Fibroblast of lung (primary cell): ENCODE measurements at regions not wholly inside any gene's neighbourhood (a gene's known extent, or its start where the extent isn't known, plus 50 kb on each side); places are given as distances from the start of the nearest gene placed in this dataset.

Experiments
- DNase-seq, 2 donors: peaks; one replicate each; pipeline versions ENCODE4 v3.0.0 to v3.0.0-alpha.2; 2010; ENCODE audit warnings: low read depth in 2 of 2
- H2AFZ ChIP-seq: 2 replicates; pipeline ENCODE4 v1.5.1; 2012; ENCODE audit warnings: low read length, control low read depth, inconsistent platforms
- H3K27ac ChIP-seq: 2 replicates; pipeline ENCODE4 v1.5.1; 2011; ENCODE audit warnings: low read length, control low read depth; ENCODE audit not compliant: insufficient read depth
- H3K27me3 ChIP-seq: 2 replicates; pipeline ENCODE4 v1.5.1; 2011; ENCODE audit warnings: mild to moderate bottlenecking, low read length; ENCODE audit not compliant: control insufficient read depth, insufficient read depth
- H3K36me3 ChIP-seq: 2 replicates; pipeline ENCODE4 v1.5.1; 2011; ENCODE audit warnings: low read length; ENCODE audit not compliant: control insufficient read depth, insufficient read depth
- H3K4me1 ChIP-seq: 2 replicates; pipeline ENCODE4 v1.5.1; 2011; ENCODE audit warnings: low read length; ENCODE audit not compliant: control insufficient read depth, insufficient read depth; ENCODE audit errors: extremely low read depth
- H3K4me2 ChIP-seq: 2 replicates; pipeline ENCODE4 v1.5.1; 2011; ENCODE audit warnings: low read length, control low read depth; ENCODE audit not compliant: insufficient read depth; ENCODE audit errors: extremely low read depth
- H3K4me3 ChIP-seq, 4 experiments: fragments of 200-600 bp in 1 of 4; sonication (generic) in 1 of 4; replicated peaks in 1 of 4; 2 replicates each; pipeline ENCODE4 v1.5.1; 2011 to 2016; ENCODE audit warnings: low read length in 4 of 4, low read depth in 3 of 4, mild to moderate bottlenecking in 3 of 4, control low read depth in 2 of 4, inconsistent platforms in 1 of 4, mixed read lengths in 1 of 4; ENCODE audit not compliant: insufficient read depth in 1 of 4; ENCODE audit errors: control extremely low read depth in 1 of 4
- H3K79me2 ChIP-seq: 2 replicates; pipeline ENCODE4 v1.5.1; 2012; ENCODE audit warnings: mild to moderate bottlenecking, low read length, inconsistent platforms; ENCODE audit not compliant: control insufficient read depth, insufficient read depth
- H3K9ac ChIP-seq: 2 replicates; pipeline ENCODE4 v1.5.1; 2011; ENCODE audit warnings: mild to moderate bottlenecking, low read length, control low read depth; ENCODE audit not compliant: insufficient read depth
- H3K9me3 ChIP-seq: 2 replicates; pipeline ENCODE4 v1.5.1; 2012; ENCODE audit warnings: low read depth, low read length; ENCODE audit not compliant: control insufficient read depth, insufficient read depth
- H4K20me1 ChIP-seq: 2 replicates; pipeline ENCODE4 v1.5.1; 2011; ENCODE audit warnings: low read length; ENCODE audit not compliant: control insufficient read depth, insufficient read depth; ENCODE audit errors: extremely low read depth
- CTCF ChIP-seq, 2 donors: IDR thresholded peaks in 1 of 2; conservative IDR thresholded peaks in 1 of 2; 1 replicate in 1 of 2; 2 replicates in 1 of 2; pipeline ENCODE4 v1.5.1; 2011 to 2012; ENCODE audit warnings: low read length in 2 of 2, control low read depth in 1 of 2, inconsistent platforms in 1 of 2, low read depth in 1 of 2, mild to moderate bottlenecking in 1 of 2
- EZH2 ChIP-seq: IDR thresholded peaks from 2 replicates; pipeline ENCODE4 v1.5.1; 2012; ENCODE audit warnings: low read length, control low read depth, mild to moderate bottlenecking; ENCODE audit errors: missing control alignments

GRCh38 chr4:56149591-56149990, 200.8 kb downstream of the CEP135 start:
- peak; percentile 67 to 76 for DNase-seq
- no peak overlapping the region for H3K27ac ChIP-seq
- TF ChIP-seq EZH2 (no peak), CTCF (conservative IDR thresholded peaks at IDR 0.05 in 1 of 2, IDR thresholded peaks at IDR 0.05 in 1 of 2; ENCODE audit: low read depth in 1 of 2, low read length in 2 of 2) (no peak)

GRCh38 chr4:56148428-56148827, 199.7 kb downstream of the CEP135 start:
- Histone ChIP-seq H3K27ac (no peak overlapping the region), H3K4me1 (no peaks in the 10 kb centered on the region), H3K79me2 (no peaks in the 10 kb centered on the region), H2AFZ (no peak overlapping the region), H3K4me2 (no peak overlapping the region), H3K9ac (no peak overlapping the region), H3K36me3 (no peaks in the 10 kb centered on the region), H3K4me3 (no peak overlapping the region), H3K27me3 (no peaks in the 10 kb centered on the region), H4K20me1 (no peaks in the 10 kb centered on the region), H3K9me3 (no peaks in the 10 kb centered on the region)
- no peak for TF ChIP-seq EZH2
- TF ChIP-seq CTCF (conservative IDR thresholded peaks at IDR 0.05 in 1 of 2, IDR thresholded peaks at IDR 0.05 in 1 of 2; ENCODE audit: low read depth in 1 of 2, low read length in 2 of 2), result no peak
- peak in 1 of 2 donors; percentile 49 for DNase-seq

More at GRCh38 chr4:56149591-56149990, 200.8 kb downstream of the CEP135 start:
- H3K4me1 ChIP-seq, result no peaks in the 10 kb centered on the region
- no peak overlapping the region for H3K4me3 ChIP-seq
- no peak overlapping the region for H3K9ac ChIP-seq
- no peaks in the 10 kb centered on the region for H3K36me3 ChIP-seq
- H3K9me3 ChIP-seq, result no peaks in the 10 kb centered on the region
- no peak overlapping the region for H3K4me2 ChIP-seq
- H3K27me3 ChIP-seq, result no peaks in the 10 kb centered on the region
- H2AFZ ChIP-seq, result no peak overlapping the region
- H3K79me2 ChIP-seq, result no peaks in the 10 kb centered on the region
- no peaks in the 10 kb centered on the region for H4K20me1 ChIP-seq

GRCh38 chr4:56147371-56147770, 198.6 kb downstream of the CEP135 start:
- no peaks in the 10 kb centered on the region for H3K36me3 ChIP-seq
- no peak overlapping the region for H3K4me3 ChIP-seq
- H3K27me3 ChIP-seq, result no peaks in the 10 kb centered on the region
- H2AFZ ChIP-seq, result no peak overlapping the region
- DNase-seq, result peak; percentile 45 to 51
- TF ChIP-seq CTCF (conservative IDR thresholded peaks at IDR 0.05 in 1 of 2, IDR thresholded peaks at IDR 0.05 in 1 of 2; ENCODE audit: low read depth in 1 of 2, low read length in 2 of 2) (no peak), EZH2 (no peak)
- H3K9ac ChIP-seq, result no peak overlapping the region
- no peak overlapping the region for H3K27ac ChIP-seq
- no peaks in the 10 kb centered on the region for H4K20me1 ChIP-seq
- no peak overlapping the region for H3K4me2 ChIP-seq
- H3K79me2 ChIP-seq, result no peaks in the 10 kb centered on the region
- no peaks in the 10 kb centered on the region for H3K9me3 ChIP-seq
- no peaks in the 10 kb centered on the region for H3K4me1 ChIP-seq
